ENCODE measurements at regions not wholly inside any gene's neighbourhood (a gene's known extent, or its start where the extent isn't known, plus 50 kb on each side); places are given as distances from the start of the nearest gene placed in this dataset.

DNA sequence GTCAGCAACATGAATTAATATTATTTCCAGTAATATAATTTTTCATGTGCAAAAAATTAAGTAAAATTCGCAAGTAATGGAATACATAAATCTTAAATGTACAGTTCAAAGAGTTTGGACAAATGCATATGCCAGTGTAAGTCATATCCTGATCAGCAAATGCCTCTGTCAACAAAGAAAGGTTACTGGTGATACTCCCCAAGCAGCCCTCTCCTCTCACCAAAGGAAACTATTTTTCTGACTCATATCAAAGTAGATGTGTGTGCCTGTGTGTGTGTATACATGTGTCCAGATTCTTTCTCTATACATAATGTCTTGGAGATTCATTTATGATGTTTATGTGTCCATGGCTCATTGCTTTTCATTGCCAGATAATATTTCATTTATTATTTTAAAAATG, 1035.0 kb downstream of the SLC16A7 start:
- TF ChIP-seq, protein P1, sequence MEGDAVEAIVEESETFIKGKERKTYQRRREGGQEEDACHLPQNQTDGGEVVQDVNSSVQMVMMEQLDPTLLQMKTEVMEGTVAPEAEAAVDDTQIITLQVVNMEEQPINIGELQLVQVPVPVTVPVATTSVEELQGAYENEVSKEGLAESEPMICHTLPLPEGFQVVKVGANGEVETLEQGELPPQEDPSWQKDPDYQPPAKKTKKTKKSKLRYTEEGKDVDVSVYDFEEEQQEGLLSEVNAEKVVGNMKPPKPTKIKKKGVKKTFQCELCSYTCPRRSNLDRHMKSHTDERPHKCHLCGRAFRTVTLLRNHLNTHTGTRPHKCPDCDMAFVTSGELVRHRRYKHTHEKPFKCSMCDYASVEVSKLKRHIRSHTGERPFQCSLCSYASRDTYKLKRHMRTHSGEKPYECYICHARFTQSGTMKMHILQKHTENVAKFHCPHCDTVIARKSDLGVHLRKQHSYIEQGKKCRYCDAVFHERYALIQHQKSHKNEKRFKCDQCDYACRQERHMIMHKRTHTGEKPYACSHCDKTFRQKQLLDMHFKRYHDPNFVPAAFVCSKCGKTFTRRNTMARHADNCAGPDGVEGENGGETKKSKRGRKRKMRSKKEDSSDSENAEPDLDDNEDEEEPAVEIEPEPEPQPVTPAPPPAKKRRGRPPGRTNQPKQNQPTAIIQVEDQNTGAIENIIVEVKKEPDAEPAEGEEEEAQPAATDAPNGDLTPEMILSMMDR (IDR thresholded peaks at IDR 0.05), result no peak
- TF ChIP-seq EP300 (IDR thresholded peaks at IDR 0.05) (no peak), POLR2A (IDR thresholded peaks at IDR 0.05) (no peak)
